ENCODE measurements at regions not wholly inside any gene's neighbourhood (a gene's known extent, or its start where the extent isn't known, plus 50 kb on each side); places are given as distances from the start of the nearest gene placed in this dataset.

DNA sequence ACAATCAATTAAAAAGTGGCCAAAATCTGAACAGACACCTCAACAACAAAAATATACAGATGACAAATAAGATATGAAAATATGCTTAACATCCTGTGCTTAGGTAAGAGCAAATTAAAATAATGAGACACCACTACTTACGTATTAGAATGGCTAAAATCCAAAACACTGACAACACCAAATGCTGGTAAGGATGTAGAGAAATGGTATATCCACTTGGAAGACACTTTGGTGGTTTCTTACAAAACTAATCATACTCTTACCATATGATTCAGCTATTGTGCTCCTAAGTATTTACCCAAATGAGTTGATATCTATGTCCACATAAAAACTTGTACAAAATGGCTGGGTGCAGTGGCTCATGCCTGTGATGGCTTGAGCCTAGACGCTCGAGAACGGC, 51.7 kb upstream of the ZNF599 start:
- ATAC-seq = no peak

More for the DNA sequence above, 51.7 kb upstream of the ZNF599 start:
- DNase-seq (ENCODE audit: low spot score) = no peak

Data from left lobe of liver (tissue), 2 donors.